Psoas muscle (tissue), 7 donors: ENCODE measurements at regions not wholly inside any gene's neighbourhood (a gene's known extent, or its start where the extent isn't known, plus 50 kb on each side); places are given as distances from the start of the nearest gene placed in this dataset.
"Not testable (repeated sequence)": the region's sequence is repeated elsewhere in the genome, so short reads cannot be mapped to it uniquely, and the experiment has no call there.

Source experiments
- ATAC-seq, 4 donors: fragments of 200-7000 bp; cut with Tn5 transposase; one replicate each; pipeline ENCODE4 v1.9.1; 2020; ENCODE audit warnings: moderate library complexity in 3 of 4, mild to moderate bottlenecking in 2 of 4
- DNase-seq, 2 donors: peaks; one replicate each; pipeline ENCODE4 v3.0.0-alpha.2; 2020
- H3K27ac ChIP-seq: fragments of 200-600 bp; one replicate; pipeline ENCODE4 v1.8.0; 2022
- H3K27me3 ChIP-seq, 3 donors: fragments of 200-600 bp in 1 of 3; one replicate each; pipeline versions ENCODE4 v1.6.1 to v1.8.0; 2013 to 2022; ENCODE audit warnings: low read length in 2 of 3, mild to moderate bottlenecking in 2 of 3, moderate library complexity in 1 of 3; ENCODE audit not compliant: insufficient read depth in 3 of 3
- H3K36me3 ChIP-seq, 2 donors: fragments of 200-600 bp in 1 of 2; one replicate each; pipeline versions ENCODE4 v1.6.1 to v1.8.0; 2013 to 2022; ENCODE audit warnings: low read depth in 1 of 2, mild to moderate bottlenecking in 1 of 2, moderate library complexity in 1 of 2; ENCODE audit not compliant: insufficient read depth in 1 of 2
- H3K4me1 ChIP-seq: fragments of 200-600 bp; one replicate; pipeline ENCODE4 v1.8.0; 2022
- H3K4me3 ChIP-seq: fragments of 200-600 bp; one replicate; pipeline ENCODE4 v1.8.0; 2022; ENCODE audit warnings: mild to moderate bottlenecking
- H3K9me3 ChIP-seq: fragments of 200-600 bp; one replicate; pipeline ENCODE4 v1.8.0; 2022
- WGBS, 3 donors: extraction: QIAGEN DNeasy Blood & Tissue Kit; methylation state at CpG; one replicate each; pipeline versions ENCODE4 v1.1.6 to v1.1.7; 2013; 5-methylcytosine and 5-hydroxymethylcytosine counted together
- intact Hi-C, 2 donors: fragments of 100-400 bp; cut with DNase I; formaldehyde crosslinking; loops; one replicate each; pipeline versions ENCODE4 v1.11.0 to v1.14.2; 2022
- TF ChIP-seq, protein P1 (sequence below): fragments of 200-600 bp; IDR thresholded peaks from one replicate; pipeline ENCODE4 v1.8.0; 2022; ENCODE audit warnings: antibody characterized with exemption
- donor health status: healthy with polysubstance abuse.
- donor health status: DM: no; HTN: no; CAD: no; lungs with moderate emphysema.
- donor health status: Bipolar disorder and iron deficiency.
- donor health status: healthy.
- donor health status: DM: yes; HTN: yes; CAD: no.
- donor health status: DM: no; HTN: no; CAD: no.
- donor health status: DM: yes; HTN: yes; CAD: no.

DNA sequence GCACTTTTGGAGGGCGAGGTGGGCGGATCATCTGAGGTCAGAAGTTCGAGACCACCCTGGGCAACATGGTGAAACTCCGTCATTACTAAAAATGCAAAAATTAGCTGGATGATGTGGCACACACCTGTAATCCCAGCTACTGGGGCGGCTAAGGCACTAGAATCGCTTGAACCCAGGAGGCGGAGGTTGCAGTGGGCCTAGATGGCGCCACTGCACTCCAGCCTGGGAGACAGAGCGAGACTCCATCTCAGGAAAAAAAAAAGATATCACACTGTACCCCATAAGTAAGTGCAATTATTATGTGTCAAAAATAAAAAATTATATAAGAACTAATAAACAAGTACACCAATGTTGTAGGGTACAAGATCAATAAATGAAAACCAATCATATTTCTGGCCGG is 200.0 kb downstream of the CDRT15L2 start:
- no peak for DNase-seq
- no peak overlapping the region for H3K27ac ChIP-seq
- no peaks in the 10 kb centered on the region for H3K36me3 ChIP-seq
- H3K4me1 ChIP-seq, result no peaks in the 10 kb centered on the region
- TF ChIP-seq, protein P1, sequence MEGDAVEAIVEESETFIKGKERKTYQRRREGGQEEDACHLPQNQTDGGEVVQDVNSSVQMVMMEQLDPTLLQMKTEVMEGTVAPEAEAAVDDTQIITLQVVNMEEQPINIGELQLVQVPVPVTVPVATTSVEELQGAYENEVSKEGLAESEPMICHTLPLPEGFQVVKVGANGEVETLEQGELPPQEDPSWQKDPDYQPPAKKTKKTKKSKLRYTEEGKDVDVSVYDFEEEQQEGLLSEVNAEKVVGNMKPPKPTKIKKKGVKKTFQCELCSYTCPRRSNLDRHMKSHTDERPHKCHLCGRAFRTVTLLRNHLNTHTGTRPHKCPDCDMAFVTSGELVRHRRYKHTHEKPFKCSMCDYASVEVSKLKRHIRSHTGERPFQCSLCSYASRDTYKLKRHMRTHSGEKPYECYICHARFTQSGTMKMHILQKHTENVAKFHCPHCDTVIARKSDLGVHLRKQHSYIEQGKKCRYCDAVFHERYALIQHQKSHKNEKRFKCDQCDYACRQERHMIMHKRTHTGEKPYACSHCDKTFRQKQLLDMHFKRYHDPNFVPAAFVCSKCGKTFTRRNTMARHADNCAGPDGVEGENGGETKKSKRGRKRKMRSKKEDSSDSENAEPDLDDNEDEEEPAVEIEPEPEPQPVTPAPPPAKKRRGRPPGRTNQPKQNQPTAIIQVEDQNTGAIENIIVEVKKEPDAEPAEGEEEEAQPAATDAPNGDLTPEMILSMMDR, result no peak
- H3K4me3 ChIP-seq, result no peak overlapping the region
- 88 to 93% (median 91%) methylated on average over 10 of the region's 10 CpGs for WGBS, 3 donors
- H3K9me3 ChIP-seq, result no peaks in the 10 kb centered on the region
- H3K27me3 ChIP-seq, result peaks cover 0 to 18% (median 0%) of the 10 kb centered on the region in 3 donors
- intact Hi-C loops, result no loop called here
- ATAC-seq, result no peak

GRCh38 chr17:20781260-20781659 is 201.7 kb downstream of the CDRT15L2 start:
- H3K4me1 ChIP-seq, result no peaks in the 10 kb centered on the region
- intact Hi-C loops, result no loop called here
- TF ChIP-seq, protein P1, result no peak
- H3K27me3 ChIP-seq, result peaks cover 0 to 18% (median 0%) of the 10 kb centered on the region in 3 donors
- no peaks in the 10 kb centered on the region for H3K9me3 ChIP-seq
- no peaks in the 10 kb centered on the region for H3K36me3 ChIP-seq
- WGBS, 3 donors, result 92 to 98% (median 96%) methylated on average over 2 of the region's 2 CpGs
- no peak for ATAC-seq
- no peak for DNase-seq
- H3K4me3 ChIP-seq, result no peak overlapping the region
- H3K27ac ChIP-seq, result no peak overlapping the region

- H3K27ac ChIP-seq, DNase-seq, H3K36me3 ChIP-seq, H3K9me3 ChIP-seq, H3K4me1 ChIP-seq, intact Hi-C loops, ATAC-seq, H3K4me3 ChIP-seq: not testable (repeated sequence)
- WGBS, 3 donors, result 95 to 99% (median 97%) methylated on average over 6 of the region's 6 CpGs
- H3K27me3 ChIP-seq, result peaks cover 0 to 18% (median 0%) of the 10 kb centered on the region in 3 donors
Measured at GRCh38 chr17:20781869-20782268, 202.3 kb downstream of the CDRT15L2 start.

- WGBS, 3 donors, result 82 to 92% (median 87%) methylated on average over 3 of the region's 3 CpGs
- no peak for ATAC-seq
Measured at GRCh38 chr17:20783091-20783490, 203.6 kb downstream of the CDRT15L2 start.

GRCh38 chr17:20784100-20784665 is 204.7 kb downstream of the CDRT15L2 start:
- no peak overlapping the region for H3K4me3 ChIP-seq
- ATAC-seq (no peak), DNase-seq (no peak)
- WGBS, 3 donors, result 13 to 19% (median 18%) methylated on average over 43 to 48 of the region's 48 CpGs
- H3K9me3 ChIP-seq, result no peaks in the 10 kb centered on the region
- H3K27me3 ChIP-seq, result peaks cover 0 to 18% (median 0%) of the 10 kb centered on the region in 3 donors
- H3K36me3 ChIP-seq, result no peaks in the 10 kb centered on the region
- TF ChIP-seq, protein P1, result no peak
- intact Hi-C loops, result no loop called here
- no peaks in the 10 kb centered on the region for H3K4me1 ChIP-seq
- no peak overlapping the region for H3K27ac ChIP-seq

More at GRCh38 chr17:20783091-20783490, 203.6 kb downstream of the CDRT15L2 start:
- Histone ChIP-seq H3K36me3 (no peaks in the 10 kb centered on the region), H3K27me3 (peaks cover 0 to 18% (median 0%) of the 10 kb centered on the region in 3 donors), H3K27ac (no peak overlapping the region), H3K4me1 (no peaks in the 10 kb centered on the region), H3K4me3 (no peak overlapping the region), H3K9me3 (no peaks in the 10 kb centered on the region)
- TF ChIP-seq, protein P1, result no peak
- intact Hi-C loops, result no loop called here
- no peak for DNase-seq
